Astrocyte (in vitro differentiated cells and primary cell): ENCODE measurements at regions not wholly inside any gene's neighbourhood (a gene's known extent, or its start where the extent isn't known, plus 50 kb on each side); places are given as distances from the start of the nearest gene placed in this dataset.
A peak's percentile ranks its signal among the peaks of the same experiment; 100 is the strongest.

Experiments used
- DNase-seq: peaks from one replicate; pipeline ENCODE4 v3.0.0-alpha.2; 2010; ENCODE audit warnings: low read depth
- FAIRE-seq: peaks from 2 replicates; lab custom pipeline; 2011; peaks lifted over from hg19 to GRCh38; lab: Jason Lieb, UNC
- H2AFZ ChIP-seq: 2 replicates; pipeline ENCODE4 v1.6.0; 2012; ENCODE audit warnings: low read depth, low read length, inconsistent platforms
- H3K27ac ChIP-seq: 2 replicates; pipeline ENCODE4 v1.5.1; 2011; ENCODE audit warnings: low read depth, low read length, inconsistent platforms
- H3K27me3 ChIP-seq: 2 replicates; pipeline ENCODE4 v1.6.0; 2011; ENCODE audit warnings: low read length, inconsistent platforms; ENCODE audit not compliant: insufficient read depth
- H3K36me3 ChIP-seq: 2 replicates; pipeline ENCODE4 v1.5.1; 2011; ENCODE audit warnings: low read length, inconsistent platforms; ENCODE audit not compliant: insufficient read depth
- H3K4me1 ChIP-seq: 2 replicates; pipeline ENCODE4 v1.5.1; 2011; ENCODE audit warnings: low read length, inconsistent platforms; ENCODE audit not compliant: insufficient read depth
- H3K4me2 ChIP-seq: 2 replicates; pipeline ENCODE4 v1.6.0; 2012; ENCODE audit warnings: low read length, inconsistent platforms
- H3K4me3 ChIP-seq: 2 replicates; pipeline ENCODE4 v1.5.1; 2011; ENCODE audit warnings: low read depth, mild to moderate bottlenecking, low read length, inconsistent platforms; ENCODE audit not compliant: insufficient read depth
- H3K79me2 ChIP-seq: 2 replicates; pipeline ENCODE4 v1.6.0; 2012; ENCODE audit warnings: mild to moderate bottlenecking, low read length, inconsistent platforms; ENCODE audit not compliant: insufficient read depth
- H3K9ac ChIP-seq: 2 replicates; pipeline ENCODE4 v1.6.0; 2012; ENCODE audit warnings: mild to moderate bottlenecking, low read length, inconsistent platforms
- H3K9me3 ChIP-seq: 2 replicates; pipeline ENCODE4 v1.5.1; 2012; ENCODE audit warnings: low read depth, mild to moderate bottlenecking, low read length, inconsistent platforms; ENCODE audit not compliant: insufficient read depth
- H4K20me1 ChIP-seq: 2 replicates; pipeline ENCODE4 v1.6.0; 2012; ENCODE audit warnings: low read length, inconsistent platforms; ENCODE audit not compliant: insufficient read depth
- H3K27ac Mint-ChIP-seq: one replicate; pipeline ENCODE4 v1.8.0; 2021; ENCODE audit warnings: mild to moderate bottlenecking, mixed read lengths; ENCODE audit not compliant: unreplicated experiment
- H3K27me3 Mint-ChIP-seq: one replicate; pipeline ENCODE4 v1.8.0; 2021; ENCODE audit warnings: low read depth, mixed read lengths; ENCODE audit not compliant: unreplicated experiment
- H3K36me3 Mint-ChIP-seq: one replicate; pipeline ENCODE4 v1.8.0; 2021; ENCODE audit warnings: low read depth, mixed read lengths; ENCODE audit not compliant: unreplicated experiment
- H3K4me1 Mint-ChIP-seq: one replicate; pipeline ENCODE4 v1.8.0; 2021; ENCODE audit warnings: low read depth, mixed read lengths; ENCODE audit not compliant: unreplicated experiment
- H3K4me3 Mint-ChIP-seq: one replicate; pipeline ENCODE4 v1.8.0; 2021; ENCODE audit warnings: mild to moderate bottlenecking, moderate library complexity, mixed read lengths; ENCODE audit not compliant: unreplicated experiment
- H3K9me3 Mint-ChIP-seq: one replicate; pipeline ENCODE4 v1.8.0; 2021; ENCODE audit warnings: mild to moderate bottlenecking, mixed read lengths; ENCODE audit not compliant: unreplicated experiment
- EZH2 ChIP-seq: IDR thresholded peaks from 2 replicates; pipeline ENCODE4 v1.6.1; 2012; ENCODE audit warnings: mild to moderate bottlenecking, low read length, inconsistent platforms; ENCODE audit not compliant: insufficient read depth
- TF ChIP-seq, protein P1 (sequence below): IDR thresholded peaks from 2 replicates; pipeline ENCODE4 v1.5.1; 2011; ENCODE audit warnings: low read depth, mild to moderate bottlenecking, inconsistent platforms, low read length, moderate library complexity; ENCODE audit not compliant: insufficient read depth

DNA sequence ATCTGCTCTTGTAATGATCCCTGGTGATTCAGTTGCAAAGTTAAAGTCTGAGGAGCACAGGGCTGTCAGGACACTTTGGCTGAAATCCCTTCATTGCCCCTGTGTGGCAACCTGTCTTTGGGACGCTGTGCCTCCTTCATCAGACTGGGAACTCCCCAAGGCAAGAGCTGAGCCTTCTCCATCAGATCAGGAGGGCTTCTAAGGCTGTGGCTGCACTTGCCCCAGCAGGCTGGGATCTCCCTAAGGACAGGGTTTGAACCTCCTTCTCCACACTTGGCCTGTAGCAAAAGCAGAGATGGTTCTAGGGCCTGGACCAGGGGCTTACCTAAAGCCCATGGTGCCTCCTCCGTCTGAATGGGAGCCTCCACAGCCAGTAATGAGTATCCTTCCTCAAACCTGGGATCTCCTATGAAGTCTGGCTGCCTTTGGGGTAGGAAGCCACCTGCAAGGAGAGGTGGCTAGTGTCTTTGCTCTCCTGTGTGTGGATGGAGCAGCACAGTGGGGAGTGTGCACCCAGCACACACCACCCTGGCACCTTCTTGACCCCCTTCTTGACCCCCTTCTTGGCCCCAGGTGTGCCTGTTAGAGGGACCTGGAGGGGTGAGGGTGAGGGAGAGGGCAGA, 79.0 kb upstream of the NKD1 start:
- no peaks in the 10 kb centered on the region for H3K9me3 ChIP-seq
- H3K4me1 ChIP-seq: peaks cover 19% of the 10 kb centered on the region
- H3K36me3 ChIP-seq: no peaks in the 10 kb centered on the region
- H3K9ac ChIP-seq: no peak overlapping the region
- DNase-seq (no peak), FAIRE-seq (no peak)
- Mint-ChIP-seq H3K4me3 (no peak overlapping the region), H3K27me3 (peaks cover 32% of the 10 kb centered on the region), H3K27ac (no peak overlapping the region), H3K9me3 (no peaks in the 10 kb centered on the region), H3K36me3 (no peaks in the 10 kb centered on the region), H3K4me1 (peaks cover 22% of the 10 kb centered on the region)
- H3K79me2 ChIP-seq: no peaks in the 10 kb centered on the region
- no peak overlapping the region for H3K4me3 ChIP-seq
- no peak overlapping the region for H3K4me2 ChIP-seq
- TF ChIP-seq EZH2: no peak
- TF ChIP-seq, protein P1, sequence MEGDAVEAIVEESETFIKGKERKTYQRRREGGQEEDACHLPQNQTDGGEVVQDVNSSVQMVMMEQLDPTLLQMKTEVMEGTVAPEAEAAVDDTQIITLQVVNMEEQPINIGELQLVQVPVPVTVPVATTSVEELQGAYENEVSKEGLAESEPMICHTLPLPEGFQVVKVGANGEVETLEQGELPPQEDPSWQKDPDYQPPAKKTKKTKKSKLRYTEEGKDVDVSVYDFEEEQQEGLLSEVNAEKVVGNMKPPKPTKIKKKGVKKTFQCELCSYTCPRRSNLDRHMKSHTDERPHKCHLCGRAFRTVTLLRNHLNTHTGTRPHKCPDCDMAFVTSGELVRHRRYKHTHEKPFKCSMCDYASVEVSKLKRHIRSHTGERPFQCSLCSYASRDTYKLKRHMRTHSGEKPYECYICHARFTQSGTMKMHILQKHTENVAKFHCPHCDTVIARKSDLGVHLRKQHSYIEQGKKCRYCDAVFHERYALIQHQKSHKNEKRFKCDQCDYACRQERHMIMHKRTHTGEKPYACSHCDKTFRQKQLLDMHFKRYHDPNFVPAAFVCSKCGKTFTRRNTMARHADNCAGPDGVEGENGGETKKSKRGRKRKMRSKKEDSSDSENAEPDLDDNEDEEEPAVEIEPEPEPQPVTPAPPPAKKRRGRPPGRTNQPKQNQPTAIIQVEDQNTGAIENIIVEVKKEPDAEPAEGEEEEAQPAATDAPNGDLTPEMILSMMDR: no peak
- no peaks in the 10 kb centered on the region for H4K20me1 ChIP-seq
- no peaks in the 10 kb centered on the region for H3K27me3 ChIP-seq
- H2AFZ ChIP-seq: no peak overlapping the region
- no peak overlapping the region for H3K27ac ChIP-seq

DNA sequence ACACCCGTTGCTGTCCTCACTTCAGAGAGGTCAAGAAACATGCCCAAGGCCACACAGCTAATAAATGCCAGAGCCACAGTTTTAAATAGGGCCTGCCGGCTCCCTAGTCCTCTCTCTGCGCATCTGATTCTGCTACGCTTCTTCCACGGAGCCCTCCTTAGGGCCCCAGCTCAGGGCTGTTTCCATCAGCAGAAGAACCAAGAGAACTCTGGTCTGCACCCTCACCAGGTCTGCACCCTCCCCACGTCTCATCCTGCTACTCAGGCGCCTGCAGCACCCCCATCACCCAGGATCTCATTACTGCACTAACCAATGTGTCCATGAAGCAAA, 79.5 kb upstream of the NKD1 start:
- H4K20me1 ChIP-seq: no peaks in the 10 kb centered on the region
- DNase-seq (no peak), FAIRE-seq (no peak)
- H3K4me2 ChIP-seq: peak overlapping the region; percentile 73
- no peaks in the 10 kb centered on the region for H3K36me3 Mint-ChIP-seq
- H3K4me1 ChIP-seq: peaks cover 16% of the 10 kb centered on the region
- H3K27ac ChIP-seq: no peak overlapping the region
- no peak overlapping the region for H3K4me3 Mint-ChIP-seq
- peaks cover 38% of the 10 kb centered on the region for H3K27me3 Mint-ChIP-seq
- H2AFZ ChIP-seq: no peak overlapping the region
- H3K9ac ChIP-seq: no peak overlapping the region
- TF ChIP-seq EZH2: no peak
- TF ChIP-seq, protein P1: no peak
- H3K9me3 Mint-ChIP-seq: no peaks in the 10 kb centered on the region
- no peaks in the 10 kb centered on the region for H3K27me3 ChIP-seq
- H3K79me2 ChIP-seq: no peaks in the 10 kb centered on the region
- peak overlapping the region; percentile 17 for H3K4me3 ChIP-seq
- H3K4me1 Mint-ChIP-seq: peaks cover 19% of the 10 kb centered on the region
- no peaks in the 10 kb centered on the region for H3K36me3 ChIP-seq
- H3K27ac Mint-ChIP-seq: no peak overlapping the region
- no peaks in the 10 kb centered on the region for H3K9me3 ChIP-seq

DNA sequence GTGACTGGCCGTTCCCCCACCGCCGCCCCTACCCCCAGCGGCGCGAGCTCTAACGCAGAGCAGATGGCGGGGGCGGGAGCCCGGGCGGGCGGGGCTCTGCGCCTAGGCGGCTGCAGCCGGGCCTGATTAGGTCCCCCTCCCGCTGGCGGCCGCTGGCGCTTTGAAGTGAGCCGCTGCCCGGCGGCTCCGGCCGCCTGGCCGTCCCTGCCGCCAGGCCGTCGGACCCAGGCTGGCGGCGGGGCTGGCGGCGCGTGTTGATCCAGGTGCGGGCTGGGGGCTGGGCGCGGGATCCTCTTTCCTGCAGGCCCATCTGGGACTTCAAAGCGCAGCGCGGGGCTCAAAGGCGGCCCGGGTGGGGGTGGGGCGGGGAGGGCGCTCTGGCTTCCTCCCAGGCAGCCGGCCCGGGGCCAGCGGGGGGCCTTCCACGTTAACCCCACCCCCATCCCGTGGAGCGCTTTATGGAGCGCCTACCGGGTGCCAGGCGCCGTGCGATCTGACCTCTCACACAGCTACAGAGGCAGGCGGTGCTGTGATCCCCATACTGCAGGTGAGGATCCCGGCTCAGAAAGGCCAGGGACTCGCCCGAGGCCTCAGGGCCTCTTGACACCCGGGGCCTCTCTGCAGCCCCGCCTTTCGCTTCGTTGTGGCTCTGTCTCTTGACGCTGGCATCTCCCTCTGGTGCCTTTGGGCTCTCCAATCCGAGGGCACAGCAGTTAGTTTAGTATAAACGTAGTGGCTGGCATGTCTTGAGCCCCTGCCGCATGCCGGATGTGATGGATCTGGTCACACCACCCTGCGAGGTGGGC, 80.0 kb upstream of the NKD1 start:
- Histone ChIP-seq H3K79me2 (no peaks in the 10 kb centered on the region), H2AFZ (peak overlapping the region; percentile 71), H3K9ac (peak overlapping the region; percentile 20), H3K9me3 (no peaks in the 10 kb centered on the region), H3K36me3 (no peaks in the 10 kb centered on the region), H3K27me3 (no peaks in the 10 kb centered on the region), H4K20me1 (no peaks in the 10 kb centered on the region), H3K4me2 (peak overlapping the region; percentile 73), H3K4me3 (peak overlapping the region; percentile 17), H3K27ac (no peak overlapping the region), H3K4me1 (peaks cover 11% of the 10 kb centered on the region)
- no peak for FAIRE-seq
- Mint-ChIP-seq H3K36me3 (no peaks in the 10 kb centered on the region), H3K4me3 (peak overlapping the region; percentile 54), H3K27me3 (peaks cover 43% of the 10 kb centered on the region), H3K27ac (no peak overlapping the region), H3K9me3 (no peaks in the 10 kb centered on the region), H3K4me1 (peaks cover 14% of the 10 kb centered on the region)
- TF ChIP-seq, protein P1: no peak
- TF ChIP-seq EZH2: no peak
- DNase-seq: no peak
